NB4 (cell line): ENCODE measurements at regions not wholly inside any gene's neighbourhood (a gene's known extent, or its start where the extent isn't known, plus 50 kb on each side); places are given as distances from the start of the nearest gene placed in this dataset.
"Not testable (repeated sequence)": the region's sequence is repeated elsewhere in the genome, so short reads cannot be mapped to it uniquely, and the experiment has no call there.

Experiments used
- POLR2A ChIP-seq: IDR thresholded peaks from 2 replicates; pipeline ENCODE4 v1.6.1; 2011; ENCODE audit warnings: mild to moderate bottlenecking; ENCODE audit not compliant: insufficient read length; ENCODE audit errors: extremely low read depth
- TF ChIP-seq, protein P1 (sequence below): IDR thresholded peaks from one replicate; pipeline ENCODE4 v1.5.1; 2012; ENCODE audit warnings: low read depth, low read length

DNA sequence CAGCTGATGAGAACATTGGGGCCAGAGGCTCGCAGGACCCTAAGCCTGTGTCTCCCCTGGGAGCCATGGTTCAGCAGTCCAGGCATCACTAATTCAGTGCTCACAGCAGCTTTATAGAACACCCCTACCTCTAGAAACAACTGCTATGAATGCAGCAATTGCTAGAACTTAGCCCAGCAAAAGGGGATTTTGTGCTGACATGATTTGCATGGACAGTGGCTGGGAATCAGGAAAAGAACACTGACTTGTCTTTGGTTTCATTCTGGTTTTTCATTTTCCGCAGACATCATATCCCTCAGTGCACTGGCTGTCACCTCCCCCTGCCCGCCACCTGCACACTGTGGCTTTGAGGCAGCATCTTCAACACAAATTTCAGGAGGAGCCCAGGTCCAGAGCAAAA, 3964.9 kb upstream of the TPTE start:
- TF ChIP-seq, protein P1, sequence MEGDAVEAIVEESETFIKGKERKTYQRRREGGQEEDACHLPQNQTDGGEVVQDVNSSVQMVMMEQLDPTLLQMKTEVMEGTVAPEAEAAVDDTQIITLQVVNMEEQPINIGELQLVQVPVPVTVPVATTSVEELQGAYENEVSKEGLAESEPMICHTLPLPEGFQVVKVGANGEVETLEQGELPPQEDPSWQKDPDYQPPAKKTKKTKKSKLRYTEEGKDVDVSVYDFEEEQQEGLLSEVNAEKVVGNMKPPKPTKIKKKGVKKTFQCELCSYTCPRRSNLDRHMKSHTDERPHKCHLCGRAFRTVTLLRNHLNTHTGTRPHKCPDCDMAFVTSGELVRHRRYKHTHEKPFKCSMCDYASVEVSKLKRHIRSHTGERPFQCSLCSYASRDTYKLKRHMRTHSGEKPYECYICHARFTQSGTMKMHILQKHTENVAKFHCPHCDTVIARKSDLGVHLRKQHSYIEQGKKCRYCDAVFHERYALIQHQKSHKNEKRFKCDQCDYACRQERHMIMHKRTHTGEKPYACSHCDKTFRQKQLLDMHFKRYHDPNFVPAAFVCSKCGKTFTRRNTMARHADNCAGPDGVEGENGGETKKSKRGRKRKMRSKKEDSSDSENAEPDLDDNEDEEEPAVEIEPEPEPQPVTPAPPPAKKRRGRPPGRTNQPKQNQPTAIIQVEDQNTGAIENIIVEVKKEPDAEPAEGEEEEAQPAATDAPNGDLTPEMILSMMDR: not testable (repeated sequence)
- not testable (repeated sequence) for TF ChIP-seq POLR2A
